HG03558 (cell line): ENCODE measurements at regions not wholly inside any gene's neighbourhood (a gene's known extent, or its start where the extent isn't known, plus 50 kb on each side); places are given as distances from the start of the nearest gene placed in this dataset.
"Not testable (repeated sequence)": the region's sequence is repeated elsewhere in the genome, so short reads cannot be mapped to it uniquely, and the experiment has no call there.

Experiments
- ATAC-seq: cut with Tn5 transposase; IDR thresholded peaks from one replicate; pipeline ENCODE4 v1.9.1; 2021; ENCODE audit warnings: moderate number of reproducible peaks; ENCODE audit not compliant: unreplicated experiment; ENCODE audit errors: extremely low read depth

DNA sequence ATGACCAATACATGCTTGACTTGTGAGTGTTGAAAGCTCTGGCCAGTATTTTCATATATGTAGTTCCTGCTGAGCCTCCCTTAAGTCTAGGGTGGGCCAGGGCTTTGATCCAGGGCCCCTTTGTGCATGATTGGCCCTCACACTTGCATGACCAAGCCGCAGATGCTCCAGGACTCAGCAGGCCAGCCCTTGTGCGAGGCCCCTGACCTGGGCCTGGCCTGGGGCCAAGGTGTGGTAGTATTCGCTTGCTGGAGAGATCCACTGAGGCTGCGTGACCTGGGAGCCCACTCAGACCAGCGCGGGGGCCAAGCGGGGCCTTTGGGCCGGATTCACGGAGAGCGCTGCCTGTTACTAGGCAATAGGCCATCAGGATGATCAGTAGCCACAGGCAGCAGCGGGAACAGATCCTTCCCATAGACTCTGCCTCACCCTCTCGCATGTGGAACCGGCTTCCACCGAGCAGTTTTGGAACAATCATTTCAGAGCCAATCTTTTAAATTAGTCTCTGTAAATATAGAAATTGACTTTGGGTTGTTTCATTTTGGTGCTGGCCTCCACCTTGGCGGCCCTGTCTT, 79.0 kb upstream of the PTCH1 start:
- no peak for ATAC-seq

DNA sequence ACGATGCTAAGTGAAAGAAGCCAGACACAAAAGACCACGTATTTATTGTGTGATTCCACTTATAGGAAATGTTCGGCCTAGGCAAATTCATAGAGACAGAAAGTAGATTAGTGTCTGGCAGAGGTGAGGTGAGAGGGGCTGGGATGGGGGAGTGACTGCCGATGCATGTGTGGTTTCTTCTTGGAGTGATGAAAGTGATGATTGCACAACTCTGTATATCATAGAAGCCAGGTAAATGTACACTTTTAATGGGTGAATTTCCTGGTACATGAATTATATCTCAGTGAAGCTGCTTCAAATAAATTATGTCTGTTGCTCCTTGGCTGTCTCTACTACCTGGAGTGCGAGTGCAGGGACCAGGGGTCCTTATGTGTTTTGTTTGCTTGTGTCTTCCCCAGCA, 76.2 kb upstream of the PTCH1 start:
- no peak for ATAC-seq

DNA sequence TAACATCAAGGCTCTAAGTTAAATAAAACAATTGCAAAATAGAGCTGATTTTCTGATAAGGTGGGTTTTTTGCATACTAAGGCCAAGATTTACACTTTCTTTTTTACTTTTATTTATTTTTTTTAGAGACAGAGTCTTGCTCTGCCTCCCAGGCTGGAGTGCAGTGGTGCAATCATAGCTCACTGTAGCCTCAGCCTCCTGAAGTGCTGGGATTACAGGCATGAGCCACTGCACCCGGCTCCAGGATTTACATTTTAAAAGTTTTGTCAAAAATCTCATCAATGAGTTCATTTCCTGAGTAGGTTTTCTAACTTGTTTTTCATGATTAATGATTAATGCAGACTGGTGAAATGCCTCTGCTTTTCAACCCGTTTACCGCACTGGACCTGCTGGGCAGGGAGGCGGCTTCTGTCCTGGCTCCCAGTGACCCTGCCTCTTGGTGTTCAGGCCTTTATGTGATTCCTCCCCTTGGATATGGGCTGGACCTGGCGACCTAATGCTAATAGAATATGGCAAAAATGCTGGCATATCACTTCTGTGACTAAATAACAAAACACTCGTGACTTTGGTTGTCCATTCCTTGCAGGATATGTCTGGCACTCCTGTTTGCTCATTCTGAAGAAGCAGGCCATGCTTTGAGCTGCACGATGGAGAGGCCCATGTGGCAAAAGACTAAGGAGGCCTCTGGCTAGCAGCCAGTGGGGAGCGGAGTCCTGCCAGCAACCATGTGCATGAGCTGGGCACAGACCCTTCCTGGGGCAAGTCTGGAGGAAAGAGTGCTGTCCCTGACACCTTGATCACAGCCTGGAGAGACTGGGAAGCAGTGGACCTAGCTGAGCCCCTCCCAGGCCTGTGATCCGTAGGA, 72.2 kb upstream of the PTCH1 start:
- ATAC-seq, result no peak

DNA sequence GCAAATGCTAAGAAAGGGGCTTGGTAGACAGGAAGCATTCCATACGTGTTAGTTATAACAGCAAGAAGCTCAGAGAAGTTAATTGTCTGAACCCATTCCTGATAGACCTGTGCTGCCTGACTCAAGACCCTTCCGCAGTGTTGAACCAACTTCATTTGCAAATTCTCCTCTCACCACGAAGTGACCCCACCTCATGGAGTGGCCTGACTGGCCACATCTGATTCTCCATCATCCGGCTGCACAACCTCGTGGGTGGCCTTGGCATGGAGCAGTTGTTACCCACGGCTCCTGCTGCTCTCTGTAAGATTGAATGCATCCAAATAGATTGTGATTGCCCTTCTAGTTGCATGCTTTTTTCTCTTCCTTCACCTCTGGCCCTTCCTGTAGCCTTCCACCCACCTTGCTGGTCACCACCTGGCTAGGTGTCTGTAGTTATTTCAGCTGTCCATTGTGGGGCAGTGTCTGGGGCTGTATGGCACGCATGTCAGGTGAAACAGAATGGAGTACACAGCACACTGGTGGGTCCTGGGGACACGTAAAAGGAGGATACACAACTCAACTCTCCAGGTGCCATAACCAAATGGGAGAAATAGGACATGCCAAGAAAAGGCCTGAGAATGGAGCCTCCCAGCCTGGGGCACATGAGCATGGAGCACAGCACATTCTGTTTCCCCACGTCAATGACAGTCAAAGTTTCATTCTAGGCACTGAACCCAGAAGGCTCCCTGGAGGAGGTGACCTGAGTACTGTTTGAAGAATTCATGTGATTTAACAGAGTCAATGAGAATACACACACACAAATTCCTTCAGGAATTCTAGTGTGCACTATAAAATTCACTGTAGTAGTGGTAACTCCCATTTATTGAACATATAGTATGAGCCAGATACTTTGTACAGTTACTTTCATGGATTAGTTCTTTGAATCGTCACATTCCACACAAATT, 70.5 kb upstream of the PTCH1 start:
- ATAC-seq, result no peak

DNA sequence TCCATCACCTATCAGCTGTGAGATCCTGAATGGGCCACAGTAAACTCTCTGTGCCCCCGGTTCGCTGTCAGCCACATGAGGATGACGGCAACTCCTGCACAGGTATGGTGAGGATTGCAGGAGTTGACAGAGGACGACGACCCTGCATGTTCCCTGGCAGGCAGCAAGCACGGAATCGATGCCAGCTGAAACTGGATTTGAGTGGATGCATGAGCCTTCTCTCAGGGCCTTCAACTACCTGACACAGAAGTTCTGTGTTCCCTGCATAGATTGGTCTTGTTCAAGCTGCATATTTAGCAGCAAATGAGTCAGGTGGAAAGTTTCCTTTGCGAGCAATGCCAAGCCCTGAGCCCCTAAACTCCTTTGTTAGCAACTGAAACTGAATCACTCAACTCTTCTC, 69.6 kb upstream of the PTCH1 start:
- no peak for ATAC-seq

DNA sequence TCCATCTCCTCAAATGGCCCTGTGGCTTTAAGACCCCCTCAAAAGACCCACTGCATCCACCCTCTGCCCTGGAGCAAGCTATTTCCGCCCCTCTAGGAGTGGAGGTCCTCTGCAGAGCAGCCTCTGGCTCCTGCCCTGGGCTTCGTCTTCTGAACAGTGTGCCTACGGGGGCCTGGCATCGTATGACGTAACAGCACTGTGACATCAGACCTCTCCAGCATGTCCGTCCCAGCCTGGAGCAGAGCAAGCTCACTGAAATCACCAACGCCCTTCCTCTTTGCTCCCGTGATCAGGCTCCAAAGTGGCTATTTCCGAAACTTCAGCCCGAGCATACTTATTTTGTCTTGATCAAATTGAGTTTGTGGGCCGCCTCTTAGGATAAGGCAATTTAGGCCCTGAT, 69.1 kb upstream of the PTCH1 start:
- ATAC-seq, result no peak

DNA sequence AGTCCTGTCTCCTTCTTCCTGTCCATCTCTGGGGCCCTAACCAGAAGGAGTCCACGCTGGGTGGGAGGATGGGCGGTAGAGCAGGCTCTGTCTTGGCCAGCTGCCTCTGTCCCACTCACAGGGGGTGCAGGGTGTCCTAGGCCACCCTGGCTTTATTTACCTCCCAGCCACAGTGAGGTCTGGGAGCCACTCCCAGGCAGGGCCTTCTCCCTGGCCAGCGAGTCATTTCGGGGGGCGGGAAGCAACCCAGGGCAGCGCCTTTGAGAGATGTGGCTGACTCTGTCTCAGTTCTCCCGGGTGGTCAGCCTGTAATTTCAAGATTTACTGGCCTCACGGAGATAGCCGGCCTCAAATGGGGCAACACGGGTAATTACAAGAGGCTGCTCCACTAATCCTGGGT, 67.4 kb upstream of the PTCH1 start:
- no peak for ATAC-seq

DNA sequence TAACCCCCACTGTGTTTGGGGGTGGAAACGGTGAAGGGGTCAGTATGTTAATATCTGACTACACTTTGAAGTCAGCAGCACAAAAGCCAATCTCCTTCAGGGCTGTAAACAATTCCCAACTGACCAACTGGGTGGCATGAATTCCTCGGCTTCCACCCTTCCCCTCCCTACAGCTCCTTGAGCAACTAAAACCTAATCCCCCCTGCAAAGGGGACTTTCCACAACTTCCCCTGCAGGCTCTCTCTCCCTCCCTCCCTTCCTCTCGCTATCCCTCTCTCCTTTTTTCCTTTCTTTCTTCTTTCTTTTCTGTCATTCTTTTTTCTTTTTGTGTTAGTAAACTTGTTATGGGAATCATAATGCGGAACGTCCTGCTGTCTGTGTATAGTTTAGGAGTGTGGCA, 65.1 kb upstream of the PTCH1 start:
- ATAC-seq, result no peak

DNA sequence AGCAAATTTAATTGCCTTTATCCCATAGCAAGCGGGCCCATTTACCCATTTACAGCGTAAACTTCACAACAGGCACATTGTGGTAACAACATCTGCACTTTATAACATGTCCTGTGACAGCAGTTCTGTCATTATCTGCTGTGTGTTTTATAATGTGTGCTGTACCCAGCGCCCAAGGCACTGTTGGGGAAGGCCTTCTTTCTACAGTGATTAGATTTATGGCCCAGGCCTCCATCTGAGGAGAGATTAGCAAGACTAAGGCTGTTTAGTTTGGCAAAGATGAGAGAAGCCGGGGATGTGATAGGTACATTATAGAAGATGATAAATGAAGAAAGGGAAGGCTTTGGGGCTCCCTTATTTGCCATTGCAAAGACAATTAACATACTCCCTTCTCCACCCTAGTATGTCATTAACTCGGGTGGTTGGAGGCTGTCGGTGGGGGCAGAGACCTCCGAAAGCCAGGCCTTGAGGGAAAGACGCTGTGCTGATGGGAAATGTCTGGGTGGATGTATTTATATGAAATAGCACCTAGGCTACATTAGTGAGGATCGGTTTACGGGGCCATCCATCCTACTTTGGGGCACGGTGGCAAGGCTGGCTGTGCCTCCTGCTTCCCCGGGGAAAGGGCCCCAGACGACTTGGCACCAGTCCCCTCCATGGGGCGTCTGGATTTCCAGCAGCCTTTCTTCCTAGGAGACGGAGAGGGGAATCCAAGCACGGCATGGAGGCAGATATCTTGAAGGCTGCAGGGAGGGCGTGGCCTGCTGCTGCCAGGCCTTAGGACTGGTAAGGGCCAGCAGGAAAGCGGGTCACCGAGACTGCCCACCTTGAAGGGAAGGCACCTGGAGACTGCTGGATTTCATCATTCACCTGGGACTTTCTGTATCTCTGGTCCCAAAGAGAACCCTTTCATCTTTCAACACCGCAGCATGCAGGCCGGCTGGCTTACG, 64.3 kb upstream of the PTCH1 start:
- no peak for ATAC-seq

DNA sequence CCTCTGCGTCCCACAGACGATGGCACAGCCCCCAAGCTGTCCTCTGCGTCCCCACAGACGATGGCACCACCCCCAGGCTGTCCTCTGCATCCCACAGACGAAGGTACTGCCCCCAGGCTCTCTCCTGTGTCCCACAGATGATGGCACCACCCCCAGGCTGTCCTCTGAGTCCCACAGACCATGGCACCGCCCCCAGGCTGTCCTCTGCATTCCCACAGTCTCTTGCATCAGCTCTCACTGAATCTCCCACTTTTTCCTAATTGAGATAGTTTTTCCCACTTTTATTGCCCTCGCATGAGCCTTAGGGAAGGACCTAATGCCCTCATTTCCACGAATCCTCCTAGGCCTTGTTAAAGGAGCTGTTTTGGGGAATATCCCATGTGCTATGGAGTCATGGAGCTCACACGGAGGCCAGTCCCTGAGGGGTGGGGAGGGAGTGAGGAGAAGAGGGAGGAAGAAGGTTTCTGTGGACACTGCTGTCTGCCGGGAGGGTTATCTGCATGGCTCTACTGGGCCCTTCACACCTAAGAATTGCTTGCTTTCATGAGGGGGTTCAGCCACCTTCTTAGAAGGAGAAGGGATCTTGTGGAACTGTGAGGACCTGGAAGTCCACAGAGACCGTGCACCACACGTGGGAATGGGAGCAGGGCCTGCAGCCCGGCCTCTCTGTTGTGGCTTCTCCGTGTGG, 58.2 kb upstream of the PTCH1 start:
- no peak for ATAC-seq

DNA sequence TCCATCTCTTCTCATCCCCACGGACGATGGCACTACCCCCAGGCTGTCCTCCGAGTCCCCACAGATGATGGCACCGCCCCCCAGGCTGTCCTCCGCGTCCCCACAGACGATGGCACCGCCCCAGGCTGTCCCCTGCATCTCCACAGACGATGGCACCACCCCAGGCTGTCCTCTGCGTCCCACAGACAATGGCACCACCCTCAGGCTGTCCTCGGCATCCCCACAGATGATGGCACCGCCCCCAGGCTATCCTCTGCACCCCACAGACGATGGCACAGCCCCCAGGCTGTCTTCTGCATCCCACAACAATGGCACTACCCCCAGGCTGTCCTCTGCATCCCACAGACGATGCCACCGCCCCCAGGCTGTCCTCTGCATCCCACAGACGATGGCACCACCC, 57.4 kb upstream of the PTCH1 start:
- ATAC-seq, result no peak

DNA sequence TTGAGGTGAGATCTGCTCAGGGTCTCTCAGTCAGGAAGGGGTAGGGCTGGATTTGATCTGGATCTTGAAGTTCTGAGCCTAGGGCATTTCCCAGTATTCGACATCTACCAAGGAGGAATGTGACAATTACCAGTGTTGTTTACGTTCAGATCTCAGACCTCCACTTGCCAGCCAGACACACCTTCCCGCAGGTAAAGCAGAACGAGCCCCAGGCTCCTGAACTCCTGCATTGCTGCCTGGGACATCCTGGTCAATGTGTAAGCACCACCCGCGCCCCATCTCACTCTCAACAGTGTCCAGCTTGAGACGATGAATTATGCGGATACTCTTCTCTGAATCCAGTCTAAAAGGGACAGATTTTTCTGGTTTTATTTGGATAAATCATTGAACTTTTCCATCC, 56.7 kb upstream of the PTCH1 start:
- ATAC-seq, result no peak

DNA sequence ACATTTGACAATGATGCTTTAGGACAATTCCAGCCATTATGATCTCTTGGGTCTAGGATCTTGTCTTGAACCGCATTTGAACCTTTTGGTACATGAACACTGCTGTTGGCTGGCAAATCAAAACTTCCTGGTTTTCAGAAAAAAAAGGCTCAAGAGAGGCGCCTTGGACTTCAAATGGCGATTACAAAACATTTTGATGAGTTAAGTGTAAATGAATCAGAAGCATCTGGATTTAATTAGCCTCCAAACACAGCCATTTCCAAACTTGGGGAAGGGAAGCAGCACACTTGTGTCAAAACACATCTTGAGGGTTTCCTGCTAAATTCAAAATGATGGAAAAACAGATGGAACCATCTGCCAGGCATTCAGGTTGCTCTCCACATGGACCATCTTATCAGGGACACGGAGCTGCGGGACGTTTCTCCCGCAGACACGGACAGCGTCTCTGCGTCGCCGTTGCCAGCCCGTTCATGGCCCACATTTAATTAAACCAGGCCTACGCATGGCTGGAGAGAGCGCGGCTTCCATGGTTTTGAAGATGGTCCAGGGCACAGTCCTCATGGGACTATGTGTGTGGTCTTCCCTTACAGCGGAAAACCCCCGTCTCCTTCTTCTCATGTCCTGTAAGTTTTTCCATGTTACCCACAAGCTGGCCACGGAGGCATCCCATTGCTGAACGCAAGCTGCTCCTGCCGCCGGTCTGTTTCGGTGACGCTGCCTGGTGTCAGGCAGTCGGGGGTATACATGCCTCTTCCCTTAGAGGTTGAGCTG, 55.8 kb upstream of the PTCH1 start:
- no peak for ATAC-seq

DNA sequence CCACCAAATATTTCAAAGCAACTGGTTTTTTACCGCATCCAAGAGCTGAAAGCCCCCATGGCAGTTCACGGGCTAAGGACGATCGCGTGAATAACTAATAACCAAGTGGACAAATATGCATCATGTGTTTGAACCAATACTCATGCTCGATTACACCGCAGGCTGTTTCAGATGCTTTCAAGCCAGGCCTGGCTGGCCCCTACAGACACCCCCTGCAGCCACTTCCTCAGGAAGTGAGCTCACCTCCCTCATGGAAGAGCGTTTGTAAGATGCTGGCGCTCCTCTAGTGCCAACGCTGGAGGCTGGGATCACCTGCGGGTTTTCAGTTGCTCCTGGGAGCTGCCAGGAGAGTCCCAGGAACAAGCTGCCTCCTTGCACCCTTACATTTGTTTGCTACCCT, 53.9 kb upstream of the PTCH1 start:
- no peak for ATAC-seq

DNA sequence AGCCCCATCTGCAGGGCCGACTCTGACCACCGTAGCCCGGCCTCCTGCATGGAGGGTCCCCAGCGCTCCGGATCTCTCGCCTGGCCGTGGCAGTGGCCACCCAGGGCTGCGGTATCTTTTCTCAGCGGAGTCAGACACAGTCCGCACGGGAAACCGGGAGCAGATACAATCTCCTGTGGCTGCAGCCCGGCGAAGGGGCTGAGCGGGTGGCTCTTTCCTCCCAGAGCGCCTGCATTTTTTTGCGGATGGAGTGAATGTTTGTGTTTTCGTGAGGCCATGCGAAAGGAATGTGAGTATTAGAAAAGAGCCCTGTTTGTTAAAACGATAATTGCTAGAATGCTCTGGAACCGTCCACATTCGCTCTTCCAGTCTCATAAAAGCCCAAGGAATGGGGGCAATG, 53.4 kb upstream of the PTCH1 start:
- no peak for ATAC-seq

DNA sequence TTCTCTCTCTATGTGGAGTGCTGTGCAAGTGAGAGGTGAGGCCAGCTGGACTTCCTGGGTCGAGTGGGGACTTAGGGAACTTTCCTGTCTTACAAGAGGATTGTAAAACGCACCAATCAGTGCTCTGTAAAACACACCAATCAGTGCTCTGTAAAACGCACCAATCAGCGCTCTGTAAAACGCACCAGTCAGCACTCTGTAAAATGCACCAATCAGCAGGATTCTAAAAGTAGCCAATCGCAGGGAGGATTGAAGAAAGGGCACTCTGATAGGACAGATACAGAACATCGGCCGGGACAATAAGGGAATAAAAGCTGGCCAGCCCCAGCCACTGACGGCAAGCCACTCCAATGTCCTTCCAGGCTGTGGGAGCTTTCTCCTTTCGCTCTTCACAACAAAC, 52.0 kb upstream of the PTCH1 start:
- not testable (repeated sequence) for ATAC-seq
